Islet precursor cell (in vitro differentiated cells): ENCODE measurements at regions not wholly inside any gene's neighbourhood (a gene's known extent, or its start where the extent isn't known, plus 50 kb on each side); places are given as distances from the start of the nearest gene placed in this dataset.

Source experiments
- DNase-seq: peaks from one replicate; pipeline ENCODE4 v3.0.0-alpha.2; 2018

- DNase-seq: no peak
Observed at GRCh38 chr15:55017635-55018034, 179.1 kb downstream of the RSL24D1 start.

GRCh38 chr15:55016225-55016624 is 180.5 kb downstream of the RSL24D1 start:
- no peak for DNase-seq

DNA sequence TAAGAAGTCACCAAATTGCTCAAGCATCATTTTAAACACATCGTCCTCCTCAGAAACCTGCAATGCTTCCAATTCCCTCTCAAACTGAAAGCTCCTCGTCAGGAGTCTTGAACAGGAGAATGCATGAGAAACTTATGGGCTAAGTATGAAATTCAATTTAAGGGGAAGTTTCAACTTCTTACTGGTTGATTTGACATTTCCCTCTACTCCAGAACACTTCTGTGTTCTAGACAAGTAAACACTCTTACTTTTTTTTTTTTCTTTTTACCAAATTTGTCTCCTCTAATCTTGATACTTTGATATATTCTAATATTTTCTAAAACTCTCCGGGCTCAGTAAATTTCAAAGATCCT is 181.7 kb downstream of the RSL24D1 start:
- no peak for DNase-seq

DNA sequence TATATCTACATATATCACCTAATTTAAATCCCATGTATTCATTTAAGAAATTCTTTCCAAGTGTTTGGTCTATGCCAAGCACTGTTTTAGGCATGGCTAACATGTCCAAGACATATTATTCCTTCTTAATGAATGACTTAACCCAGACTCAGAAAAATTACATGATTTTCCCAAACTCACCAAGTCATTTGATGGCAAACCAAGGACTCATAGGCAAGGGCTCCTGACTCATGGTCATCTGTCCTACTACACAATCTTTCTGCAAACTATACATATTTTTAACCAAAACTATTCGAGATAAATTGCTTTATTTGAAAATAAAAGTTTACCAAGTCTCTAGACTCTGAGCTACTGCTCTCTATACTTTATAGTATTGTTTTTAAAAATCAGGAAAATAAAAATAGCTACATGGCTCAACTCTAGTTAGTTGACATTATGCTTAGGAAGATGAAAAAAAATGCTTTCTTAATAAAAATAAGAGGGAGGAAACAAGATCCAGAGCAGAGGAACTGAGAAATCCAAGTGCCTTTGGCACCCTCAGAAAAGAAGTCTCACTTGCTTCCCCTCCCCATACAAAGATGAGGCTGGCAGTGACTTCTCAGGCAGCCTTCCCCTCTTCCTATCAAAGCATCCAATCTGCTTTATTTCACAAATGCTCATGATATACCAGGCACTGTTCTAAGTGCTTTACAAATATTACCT is 182.2 kb downstream of the RSL24D1 start:
- no peak for DNase-seq

GRCh38 chr15:55008421-55008820 is 188.3 kb downstream of the RSL24D1 start:
- DNase-seq: no peak

DNA sequence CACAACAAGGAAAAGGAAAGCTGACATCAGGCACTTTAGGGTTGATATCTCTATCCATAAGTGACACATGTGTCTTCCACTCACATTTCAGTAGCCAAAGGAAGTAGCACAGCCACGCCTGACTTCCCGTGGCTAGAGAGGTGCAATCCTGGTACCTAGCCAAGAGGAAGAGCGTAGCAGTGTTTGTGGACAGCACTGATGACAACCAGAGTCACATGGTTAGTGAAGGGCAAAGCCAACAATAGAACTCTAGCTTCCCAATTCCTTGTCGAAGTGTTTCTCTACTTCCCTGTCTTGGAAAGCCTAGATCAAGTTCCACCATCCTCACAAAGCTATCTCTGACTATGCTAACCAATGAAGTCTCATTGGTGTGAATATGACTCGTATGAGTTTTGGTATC is 189.2 kb downstream of the RSL24D1 start:
- no peak for DNase-seq

- DNase-seq: no peak
Observed at GRCh38 chr15:55005679-55006078, 191.1 kb downstream of the RSL24D1 start.

GRCh38 chr15:55003965-55004873 is 192.5 kb downstream of the RSL24D1 start:
- no peak for DNase-seq

DNA sequence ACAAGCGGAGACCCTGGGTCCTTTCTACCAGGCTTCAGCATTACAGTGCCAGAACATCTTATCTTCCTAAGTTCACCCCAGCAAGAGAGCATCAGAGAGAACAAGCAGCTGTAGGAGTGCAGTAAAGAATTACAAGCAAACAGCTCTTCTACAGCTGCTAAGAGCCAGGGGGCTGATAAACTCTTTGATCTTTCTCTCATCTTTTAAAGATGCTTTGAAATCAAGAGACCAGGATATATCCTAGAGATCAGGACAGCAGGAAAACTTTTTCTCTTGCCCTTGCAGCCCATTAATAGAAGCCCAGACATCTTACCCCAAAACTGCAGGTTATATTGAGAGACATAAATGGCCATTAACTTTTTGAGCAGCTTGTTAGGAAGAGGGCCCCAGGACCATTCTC is 198.1 kb downstream of the RSL24D1 start:
- no peak for DNase-seq

DNA sequence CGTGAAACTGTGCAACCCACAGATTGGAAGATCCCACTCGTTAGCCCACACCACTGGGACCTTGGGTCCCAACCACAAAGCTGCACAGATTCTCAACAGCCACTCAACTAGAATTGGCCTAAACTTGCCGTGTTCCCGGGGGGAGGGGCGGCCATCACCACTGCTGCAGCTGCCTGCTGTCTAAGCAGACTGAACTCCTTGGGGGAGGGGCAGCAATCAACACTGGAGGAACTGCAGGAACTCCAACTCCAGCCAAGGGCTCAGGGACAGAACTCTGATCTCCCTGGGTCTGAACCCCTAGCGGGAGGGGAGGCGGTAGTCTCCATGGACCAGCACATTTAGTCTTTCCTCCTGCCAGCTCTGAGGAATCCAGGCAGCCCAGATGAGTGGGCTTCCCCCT is 205.9 kb downstream of the RSL24D1 start:
- no peak for DNase-seq

DNA sequence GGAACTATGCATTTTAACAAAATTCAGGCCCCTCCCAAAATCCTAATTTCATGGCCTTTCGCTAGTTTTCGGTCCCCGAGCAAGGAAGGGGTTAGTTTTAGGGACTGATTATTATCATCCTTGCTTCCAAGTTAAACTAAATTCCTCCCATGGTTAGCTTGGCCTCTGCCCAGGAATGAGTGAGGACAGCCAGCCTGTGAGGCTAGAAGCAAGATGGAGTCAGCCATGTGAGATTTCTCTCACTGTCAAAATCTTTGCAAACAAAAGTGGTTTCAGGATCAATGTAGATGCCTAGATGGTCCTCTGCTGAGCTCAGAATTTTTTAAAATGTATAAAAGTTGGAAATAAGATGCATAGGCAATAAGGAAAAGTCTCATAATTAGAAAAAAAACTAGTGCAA is 208.9 kb downstream of the RSL24D1 start:
- DNase-seq: no peak

- DNase-seq: no peak
Observed at GRCh38 chr15:54979964-54980363, 216.8 kb downstream of the RSL24D1 start.

DNA sequence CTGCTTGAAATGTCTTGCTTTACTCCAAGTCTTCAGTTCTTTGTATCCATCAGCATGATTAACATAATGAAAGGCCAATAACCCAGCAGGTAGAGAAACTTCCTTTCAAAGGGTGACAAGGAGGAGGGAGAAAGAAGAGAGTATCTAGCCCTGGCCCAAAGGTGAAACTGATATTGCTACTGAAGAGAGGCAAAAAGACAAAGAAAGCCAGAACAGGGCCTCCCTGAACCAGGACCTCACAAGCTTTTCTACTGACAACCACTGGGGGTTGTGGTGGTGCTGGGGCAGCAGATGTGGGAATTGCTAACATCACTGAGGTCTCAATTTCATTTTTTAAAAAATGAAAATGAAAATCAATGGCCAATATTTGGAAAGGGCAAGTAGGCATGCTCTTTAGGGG is 234.1 kb downstream of the RSL24D1 start:
- no peak for DNase-seq

DNA sequence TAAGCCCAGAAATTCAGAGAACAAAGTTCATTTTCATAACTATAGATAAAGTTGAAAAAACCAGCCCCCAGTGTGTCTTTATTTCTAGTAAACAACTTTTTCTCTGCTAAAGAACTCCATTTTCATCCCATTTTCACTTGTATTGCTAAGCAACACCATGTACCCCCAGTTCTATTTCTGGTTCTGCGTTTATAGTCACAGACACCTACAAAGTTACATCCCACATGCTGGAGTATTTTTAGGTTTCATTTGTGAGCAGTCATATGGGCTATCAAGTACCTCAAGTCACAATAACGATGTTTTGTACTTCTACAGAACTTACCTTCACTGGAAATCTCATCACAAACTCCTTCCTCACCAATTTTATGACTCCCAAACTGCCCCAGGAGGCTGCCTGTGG is 236.5 kb downstream of the RSL24D1 start:
- no peak for DNase-seq

- DNase-seq: no peak
Observed at GRCh38 chr15:54941417-54941816, 255.3 kb downstream of the RSL24D1 start.

GRCh38 chr15:54917312-54917711 is 279.4 kb downstream of the RSL24D1 start:
- DNase-seq: no peak

- DNase-seq: no peak
Observed at GRCh38 chr15:54915380-54915779, 281.4 kb downstream of the RSL24D1 start.

DNA sequence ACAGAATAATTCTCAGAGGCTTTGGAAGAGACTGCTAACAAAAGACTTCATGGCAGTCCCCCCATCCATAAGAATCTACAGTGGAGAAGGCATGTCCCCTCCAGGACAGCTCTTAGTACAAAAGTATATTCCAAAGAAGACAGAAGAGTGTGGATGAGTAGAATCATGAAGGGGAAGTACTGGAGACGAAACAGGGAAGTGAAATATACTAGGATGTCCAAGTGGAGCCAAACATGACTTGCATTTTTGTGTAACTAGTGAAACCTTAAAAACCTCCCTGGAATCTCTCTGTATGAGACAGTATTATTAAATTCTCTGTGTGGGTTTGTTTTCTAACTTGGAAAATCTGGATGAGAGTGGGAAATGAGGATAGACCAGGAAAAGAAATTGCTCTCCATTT is 312.4 kb downstream of the RSL24D1 start:
- DNase-seq: no peak

- no peak for DNase-seq
Observed at GRCh38 chr15:54859982-54860381, 336.8 kb downstream of the RSL24D1 start.

GRCh38 chr15:54854667-54855066 is 342.1 kb downstream of the RSL24D1 start:
- no peak for DNase-seq

GRCh38 chr15:54850101-54850500 is 346.6 kb downstream of the RSL24D1 start:
- DNase-seq: no peak

- DNase-seq: no peak
Observed at GRCh38 chr15:54843006-54843405, 353.7 kb downstream of the RSL24D1 start.

DNA sequence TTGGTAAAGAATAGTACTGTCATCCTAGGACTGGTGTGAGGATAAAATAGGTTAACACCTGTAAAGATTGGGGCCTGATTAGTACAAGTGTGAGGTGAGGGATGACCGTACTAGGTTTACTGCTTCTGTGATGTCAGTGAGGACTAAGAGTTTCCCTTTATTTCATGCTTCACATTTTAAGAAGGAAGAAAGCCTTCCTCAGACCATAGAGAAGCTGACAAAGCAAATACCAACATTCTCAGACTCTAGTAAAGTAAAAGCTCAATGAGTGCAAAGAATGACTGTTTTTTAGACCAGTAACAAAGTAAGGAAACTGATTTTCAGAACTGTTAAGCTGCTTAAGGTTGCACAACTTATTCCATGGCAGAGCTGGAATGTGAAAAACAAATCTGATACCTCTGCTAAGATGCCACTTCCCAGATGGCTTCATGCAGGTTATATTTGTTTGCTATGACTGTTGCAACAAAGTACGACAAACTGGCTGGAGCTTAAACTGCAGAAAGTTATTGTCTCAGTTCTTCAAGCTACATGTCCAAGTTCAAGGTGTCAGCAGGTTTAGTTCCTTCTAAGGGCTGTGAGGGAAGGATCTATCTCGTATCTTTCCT is 354.9 kb downstream of the RSL24D1 start:
- DNase-seq: no peak
